ENCODE measurements at regions not wholly inside any gene's neighbourhood (a gene's known extent, or its start where the extent isn't known, plus 50 kb on each side); places are given as distances from the start of the nearest gene placed in this dataset.

GRCh38 chr4:170281027-170281426, 191.3 kb upstream of the AADAT start:
- TF ChIP-seq, protein P1, sequence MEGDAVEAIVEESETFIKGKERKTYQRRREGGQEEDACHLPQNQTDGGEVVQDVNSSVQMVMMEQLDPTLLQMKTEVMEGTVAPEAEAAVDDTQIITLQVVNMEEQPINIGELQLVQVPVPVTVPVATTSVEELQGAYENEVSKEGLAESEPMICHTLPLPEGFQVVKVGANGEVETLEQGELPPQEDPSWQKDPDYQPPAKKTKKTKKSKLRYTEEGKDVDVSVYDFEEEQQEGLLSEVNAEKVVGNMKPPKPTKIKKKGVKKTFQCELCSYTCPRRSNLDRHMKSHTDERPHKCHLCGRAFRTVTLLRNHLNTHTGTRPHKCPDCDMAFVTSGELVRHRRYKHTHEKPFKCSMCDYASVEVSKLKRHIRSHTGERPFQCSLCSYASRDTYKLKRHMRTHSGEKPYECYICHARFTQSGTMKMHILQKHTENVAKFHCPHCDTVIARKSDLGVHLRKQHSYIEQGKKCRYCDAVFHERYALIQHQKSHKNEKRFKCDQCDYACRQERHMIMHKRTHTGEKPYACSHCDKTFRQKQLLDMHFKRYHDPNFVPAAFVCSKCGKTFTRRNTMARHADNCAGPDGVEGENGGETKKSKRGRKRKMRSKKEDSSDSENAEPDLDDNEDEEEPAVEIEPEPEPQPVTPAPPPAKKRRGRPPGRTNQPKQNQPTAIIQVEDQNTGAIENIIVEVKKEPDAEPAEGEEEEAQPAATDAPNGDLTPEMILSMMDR (conservative IDR thresholded peaks at IDR 0.05; ENCODE audit: low read depth in 2 of 2), result no peak
- TF ChIP-seq POLR2AphosphoS5 (IDR thresholded peaks at IDR 0.05; ENCODE audit: low read depth) (no peak), ZNF331 (CRISPR knock-in tag; IDR thresholded peaks at IDR 0.05; ENCODE audit: low read depth) (no peak), EZH2 (IDR thresholded peaks at IDR 0.05; ENCODE audit: low read depth, unreplicated experiment) (no peak), CREB1 (CRISPR knock-in tag; IDR thresholded peaks at IDR 0.05; ENCODE audit: low read depth) (no peak), REST (IDR thresholded peaks at IDR 0.05; ENCODE audit: unreplicated experiment) (no peak), JUNB (IDR thresholded peaks at IDR 0.05; ENCODE audit: unreplicated experiment) (no peak)

Data from GM23338 (cell line).